GM23338 (cell line): ENCODE measurements at regions not wholly inside any gene's neighbourhood (a gene's known extent, or its start where the extent isn't known, plus 50 kb on each side); places are given as distances from the start of the nearest gene placed in this dataset.

Experiments
- ATAC-seq: fragments of 200-7000 bp; cut with Tn5 transposase; 3 replicates; pipeline ENCODE4 v1.9.1; 2020
- DNase-seq: peaks from one replicate; pipeline ENCODE4 v3.0.0-alpha.2; 2015; ENCODE audit warnings: low spot score
- H2AFZ ChIP-seq: fragments of 200-600 bp; sonication (generic); 2 replicates; pipeline ENCODE4 v1.8.0; 2016; ENCODE audit warnings: antibody characterized with exemption, mild to moderate bottlenecking, moderate library complexity
- H3F3A ChIP-seq: fragments of 200-600 bp; sonication (generic); replicated peaks from 2 replicates; pipeline ENCODE4 v1.8.0; 2017; ENCODE audit warnings: antibody characterized with exemption, mixed run types, low read depth
- H3K27ac ChIP-seq: fragments of 200-600 bp; sonication (generic); 2 replicates; pipeline ENCODE4 v1.6.1; 2016; ENCODE audit warnings: low read depth
- H3K27me3 ChIP-seq: fragments of 200-600 bp; sonication (generic); 2 replicates; pipeline ENCODE4 v1.8.0; 2016; ENCODE audit warnings: mild to moderate bottlenecking, mixed run types, moderate library complexity; ENCODE audit not compliant: insufficient read depth
- H3K36me3 ChIP-seq: fragments of 200-600 bp; sonication (generic); 2 replicates; pipeline ENCODE4 v1.8.0; 2016; ENCODE audit warnings: mild to moderate bottlenecking; ENCODE audit not compliant: insufficient read depth
- H3K4me1 ChIP-seq: fragments of 200-600 bp; sonication (generic); 2 replicates; pipeline ENCODE4 v1.8.0; 2016; ENCODE audit warnings: mild to moderate bottlenecking, moderate library complexity; ENCODE audit not compliant: insufficient read depth
- H3K4me2 ChIP-seq: fragments of 200-600 bp; sonication (generic); 2 replicates; pipeline ENCODE4 v1.7.1; 2017; ENCODE audit warnings: mixed run types
- H3K4me3 ChIP-seq: fragments of 200-600 bp; sonication (generic); 2 replicates; pipeline ENCODE4 v1.6.1; 2016; ENCODE audit warnings: mixed run types
- H3K79me2 ChIP-seq: fragments of 200-600 bp; sonication (generic); replicated peaks from 2 replicates; pipeline ENCODE4 v1.8.0; 2017; ENCODE audit warnings: mild to moderate bottlenecking; ENCODE audit not compliant: insufficient read depth
- H3K9me2 ChIP-seq: fragments of 200-600 bp; sonication (generic); 2 replicates; pipeline ENCODE4 v1.8.0; 2017; ENCODE audit not compliant: insufficient read depth
- H4K20me1 ChIP-seq: fragments of 200-600 bp; sonication (generic); replicated peaks from 2 replicates; pipeline ENCODE4 v1.8.0; 2017; ENCODE audit warnings: mild to moderate bottlenecking; ENCODE audit not compliant: insufficient read depth
- H3K27ac Mint-ChIP-seq: 2 replicates; pipeline ENCODE4 v1.8.0; 2020; ENCODE audit warnings: inconsistent platforms, mild to moderate bottlenecking, moderate library complexity, mixed read lengths
- H3K27me3 Mint-ChIP-seq: 3 replicates; pipeline ENCODE4 v1.8.0; 2022; ENCODE audit warnings: low read depth, mild to moderate bottlenecking, moderate library complexity, mixed read lengths, inconsistent platforms; ENCODE audit not compliant: insufficient read depth, poor library complexity
- H3K36me3 Mint-ChIP-seq: 3 replicates; pipeline ENCODE4 v1.8.0; 2021; ENCODE audit warnings: low read depth, mild to moderate bottlenecking, inconsistent platforms, moderate library complexity, mixed read lengths
- H3K4me1 Mint-ChIP-seq: 3 replicates; pipeline ENCODE4 v1.8.0; 2020; ENCODE audit warnings: mild to moderate bottlenecking, inconsistent platforms, mixed read lengths
- H3K4me3 Mint-ChIP-seq: 3 replicates; pipeline ENCODE4 v1.8.0; 2021; ENCODE audit warnings: moderate library complexity, mild to moderate bottlenecking, inconsistent platforms, mixed read lengths
- H3K9me3 Mint-ChIP-seq: 3 replicates; pipeline ENCODE4 v1.8.0; 2020; ENCODE audit warnings: moderate library complexity, mild to moderate bottlenecking, inconsistent platforms, mixed read lengths
- CREB1 ChIP-seq: fragments of 250-450 bp; sonication (Bioruptor Pico); IDR thresholded peaks from 2 replicates; pipeline ENCODE4 v1.5.0; 2020; ENCODE audit warnings: low read depth, mild to moderate bottlenecking, moderate library complexity
- CTCF ChIP-seq, 2 experiments: fragments of 200-600 bp in 1 of 2; sonication (generic) in 1 of 2; conservative IDR thresholded peaks; 2 replicates each; pipeline versions ENCODE4 v1.5.1 to v1.6.1; 2016 to 2017; ENCODE audit warnings: antibody characterized with exemption in 2 of 2, low read depth in 2 of 2, mild to moderate bottlenecking in 2 of 2, moderate library complexity in 1 of 2
- ETS1 ChIP-seq: IDR thresholded peaks from 2 replicates; pipeline ENCODE4 v1.6.1; 2016; ENCODE audit warnings: antibody characterized with exemption
- EZH2 ChIP-seq: fragments of 200-600 bp; sonication (generic); IDR thresholded peaks from one replicate; pipeline ENCODE4 v1.8.0; 2017; ENCODE audit warnings: antibody characterized with exemption, mild to moderate bottlenecking, low read depth; ENCODE audit not compliant: unreplicated experiment
- EZH2phosphoT487 ChIP-seq: fragments of 200-600 bp; sonication (generic); IDR thresholded peaks from one replicate; pipeline ENCODE4 v1.8.1; 2018; ENCODE audit warnings: antibody characterized with exemption; ENCODE audit not compliant: unreplicated experiment
- JUNB ChIP-seq: IDR thresholded peaks from one replicate; pipeline ENCODE4 v1.6.1; 2016; ENCODE audit warnings: antibody characterized with exemption; ENCODE audit not compliant: unreplicated experiment
- NANOG ChIP-seq: IDR thresholded peaks from 2 replicates; pipeline ENCODE4 v1.6.1; 2016; ENCODE audit warnings: antibody characterized with exemption, borderline replicate concordance
- POLR2AphosphoS5 ChIP-seq: IDR thresholded peaks from 2 replicates; pipeline ENCODE4 v1.6.1; 2016; ENCODE audit warnings: antibody characterized with exemption, low read depth
- REST ChIP-seq: IDR thresholded peaks from one replicate; pipeline ENCODE4 v1.6.1; 2018; ENCODE audit warnings: antibody characterized with exemption; ENCODE audit not compliant: unreplicated experiment
- STAT1 ChIP-seq: IDR thresholded peaks from one replicate; pipeline ENCODE4 v1.6.1; 2016; ENCODE audit warnings: antibody characterized with exemption; ENCODE audit not compliant: unreplicated experiment
- ZNF114 ChIP-seq: fragments of 250-450 bp; sonication (Bioruptor Pico); IDR thresholded peaks from 2 replicates; pipeline ENCODE4 v1.5.0; 2020; ENCODE audit warnings: mild to moderate bottlenecking, moderate library complexity
- ZNF331 ChIP-seq: fragments of 250-450 bp; sonication (Bioruptor Pico); IDR thresholded peaks from 2 replicates; pipeline ENCODE4 v1.5.0; 2020; ENCODE audit warnings: low read depth, mild to moderate bottlenecking, moderate library complexity
- ZNF462 ChIP-seq: fragments of 250-450 bp; sonication (Bioruptor Pico); IDR thresholded peaks from 2 replicates; pipeline ENCODE4 v1.5.0; 2020; ENCODE audit warnings: mild to moderate bottlenecking, moderate library complexity

- DNase-seq (no peak), ATAC-seq (no peak)
- Mint-ChIP-seq H3K36me3 (no peaks in the 10 kb centered on the region; the same call in 1 of the 3 replicates), H3K27ac (no peak overlapping the region), H3K9me3 (peaks cover 5% of the 10 kb centered on the region; the same call in 1 of the 3 replicates), H3K4me1 (peaks cover 9% of the 10 kb centered on the region), H3K27me3 (peaks cover 2% of the 10 kb centered on the region), H3K4me3 (no peak overlapping the region)
- Histone ChIP-seq H3F3A (no peaks in the 10 kb centered on the region), H3K4me2 (no peak overlapping the region), H2AFZ (no peak overlapping the region), H3K36me3 (no peaks in the 10 kb centered on the region), H3K9me2 (peaks cover 24% of the 10 kb centered on the region; the same call in 1 of the 2 replicates), H3K4me1 (peaks cover 9% of the 10 kb centered on the region; the same call in 1 of the 2 replicates), H4K20me1 (no peaks in the 10 kb centered on the region), H3K27ac (no peak overlapping the region), H3K4me3 (no peak overlapping the region), H3K79me2 (no peaks in the 10 kb centered on the region), H3K27me3 (no peaks in the 10 kb centered on the region)
- TF ChIP-seq ZNF114 (CRISPR knock-in tag) (no peak), ZNF462 (CRISPR knock-in tag) (no peak), ETS1 (no peak), POLR2AphosphoS5 (no peak), ZNF331 (CRISPR knock-in tag) (no peak), CREB1 (CRISPR knock-in tag) (no peak), REST (no peak), EZH2phosphoT487 (no peak), NANOG (no peak), EZH2 (no peak), STAT1 (no peak), CTCF (conservative IDR thresholded peaks at IDR 0.05; ENCODE audit: low read depth in 2 of 2) (no peak), JUNB (no peak)
These were observed 277.0 kb upstream of the NRP1 start for GRCh38 chr10:33611423-33611822.
